ENCODE measurements at regions not wholly inside any gene's neighbourhood (a gene's known extent, or its start where the extent isn't known, plus 50 kb on each side); places are given as distances from the start of the nearest gene placed in this dataset.
A peak's percentile ranks its signal among the peaks of the same experiment; 100 is the strongest.
"Not testable (repeated sequence)": the region's sequence is repeated elsewhere in the genome, so short reads cannot be mapped to it uniquely, and the experiment has no call there.

- H3K4me1 Mint-ChIP-seq (ENCODE audit: low read depth, unreplicated experiment); BruUV-seq (replicated peaks); H3K36me3 ChIP-seq (ENCODE audit: control insufficient read depth, insufficient read depth, low read length); H3K9me3 Mint-ChIP-seq (ENCODE audit: unreplicated experiment); H3K27ac Mint-ChIP-seq (ENCODE audit: unreplicated experiment); CTCF ChIA-PET; DNase-seq; H3K4me3 Mint-ChIP-seq (ENCODE audit: unreplicated experiment); H3K4me1 ChIP-seq; H3K27me3 ChIP-seq (replicated peaks; ENCODE audit: control insufficient read depth, insufficient read depth, low read length); POLR2A ChIA-PET; intact Hi-C loops (cut with micrococcal nuclease; ENCODE audit: unreplicated experiment); H3K4me3 ChIP-seq (ENCODE audit: low read depth, low read length); H3K36me3 Mint-ChIP-seq (ENCODE audit: insufficient read depth, unreplicated experiment); H3K9me3 ChIP-seq: not testable (repeated sequence)
- peaks cover 11% of the 10 kb centered on the region for H3K27me3 Mint-ChIP-seq (ENCODE audit: insufficient read depth, unreplicated experiment)
Observed at GRCh38 chr13:52324831-52325230, 81.1 kb downstream of the THSD1 start.

GRCh38 chr13:52319876-52320275 is 86.1 kb downstream of the THSD1 start:
- Histone ChIP-seq H3K4me3 (ENCODE audit: low read depth, low read length) (no peak overlapping the region), H3K36me3 (ENCODE audit: control insufficient read depth, insufficient read depth, low read length) (no peaks in the 10 kb centered on the region), H3K4me1 (no peaks in the 10 kb centered on the region), H3K9me3 (no peaks in the 10 kb centered on the region), H3K27me3 (replicated peaks; ENCODE audit: control insufficient read depth, insufficient read depth, low read length) (no peaks in the 10 kb centered on the region)
- H3K4me1 Mint-ChIP-seq (ENCODE audit: low read depth, unreplicated experiment), result no peaks in the 10 kb centered on the region
- no peaks in the 10 kb centered on the region for H3K36me3 Mint-ChIP-seq (ENCODE audit: insufficient read depth, unreplicated experiment)
- peaks cover 17% of the 10 kb centered on the region for H3K27me3 Mint-ChIP-seq (ENCODE audit: insufficient read depth, unreplicated experiment)
- no peak overlapping the region for H3K27ac Mint-ChIP-seq (ENCODE audit: unreplicated experiment)
- H3K9me3 Mint-ChIP-seq (ENCODE audit: unreplicated experiment), result no peaks in the 10 kb centered on the region
- no peak overlapping the region for H3K4me3 Mint-ChIP-seq (ENCODE audit: unreplicated experiment)
- CTCF ChIA-PET, result no interaction called here
- BruUV-seq (replicated peaks), result no TSS peak
- no peak for TF ChIP-seq CTCF (IDR thresholded peaks at IDR 0.05; ENCODE audit: insufficient read depth in 1 of 2, low read depth in 1 of 2, low read length in 1 of 2, severe bottlenecking in 1 of 2, unreplicated experiment in 1 of 2)
- no peak for DNase-seq
- POLR2A ChIA-PET, result no interaction called here
- intact Hi-C loops (cut with micrococcal nuclease; ENCODE audit: unreplicated experiment), result no loop called here

GRCh38 chr13:52309833-52310232 is 96.1 kb downstream of the THSD1 start:
- H3K4me1 Mint-ChIP-seq (ENCODE audit: low read depth, unreplicated experiment); CTCF ChIA-PET; intact Hi-C loops (cut with micrococcal nuclease; ENCODE audit: unreplicated experiment); H3K27ac Mint-ChIP-seq (ENCODE audit: unreplicated experiment); H3K4me3 Mint-ChIP-seq (ENCODE audit: unreplicated experiment); POLR2A ChIA-PET; H3K4me1 ChIP-seq; H3K4me3 ChIP-seq (ENCODE audit: low read depth, low read length); BruUV-seq (replicated peaks); H3K27me3 Mint-ChIP-seq (ENCODE audit: insufficient read depth, unreplicated experiment); H3K36me3 ChIP-seq (ENCODE audit: control insufficient read depth, insufficient read depth, low read length); H3K36me3 Mint-ChIP-seq (ENCODE audit: insufficient read depth, unreplicated experiment); H3K9me3 ChIP-seq; H3K27me3 ChIP-seq (replicated peaks; ENCODE audit: control insufficient read depth, insufficient read depth, low read length): not testable (repeated sequence)
- DNase-seq, result peak in 1 of 2 experiments; percentile 10
- peaks cover 33% of the 10 kb centered on the region for H3K9me3 Mint-ChIP-seq (ENCODE audit: unreplicated experiment)

- H3K36me3 ChIP-seq (ENCODE audit: control insufficient read depth, insufficient read depth, low read length); H3K4me1 Mint-ChIP-seq (ENCODE audit: low read depth, unreplicated experiment); POLR2A ChIA-PET; CTCF ChIA-PET; DNase-seq; H3K36me3 Mint-ChIP-seq (ENCODE audit: insufficient read depth, unreplicated experiment); H3K27me3 ChIP-seq (replicated peaks; ENCODE audit: control insufficient read depth, insufficient read depth, low read length); H3K27me3 Mint-ChIP-seq (ENCODE audit: insufficient read depth, unreplicated experiment); H3K4me3 ChIP-seq (ENCODE audit: low read depth, low read length); H3K27ac Mint-ChIP-seq (ENCODE audit: unreplicated experiment); H3K4me3 Mint-ChIP-seq (ENCODE audit: unreplicated experiment); H3K4me1 ChIP-seq; H3K9me3 ChIP-seq; intact Hi-C loops (cut with micrococcal nuclease; ENCODE audit: unreplicated experiment); BruUV-seq (replicated peaks): not testable (repeated sequence)
- peaks cover 24% of the 10 kb centered on the region for H3K9me3 Mint-ChIP-seq (ENCODE audit: unreplicated experiment)
Observed at GRCh38 chr13:52306336-52306735, 99.6 kb downstream of the THSD1 start.

DNA sequence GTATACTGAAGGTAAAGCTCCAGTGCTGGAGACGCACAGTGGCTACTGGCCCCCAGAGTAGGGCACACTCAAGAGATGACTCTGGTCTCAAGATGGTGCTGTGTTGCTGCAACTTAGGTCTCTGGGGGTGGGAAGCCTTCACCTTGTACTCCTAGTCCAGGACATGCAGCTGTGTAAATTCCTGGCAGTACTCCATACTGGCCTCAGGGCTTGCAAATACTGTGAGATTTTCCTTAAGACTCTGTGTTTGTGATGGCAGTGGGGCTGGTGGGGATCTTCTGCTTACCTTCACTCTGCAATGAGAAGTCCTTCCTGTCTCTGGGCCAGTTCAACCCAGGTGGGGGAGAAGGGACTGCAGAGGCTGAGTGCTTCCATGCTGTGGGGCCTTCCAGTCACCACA is 102.9 kb downstream of the THSD1 start:
- H3K4me3 Mint-ChIP-seq (ENCODE audit: unreplicated experiment); intact Hi-C loops (cut with micrococcal nuclease; ENCODE audit: unreplicated experiment); H3K4me1 Mint-ChIP-seq (ENCODE audit: low read depth, unreplicated experiment); H3K9me3 ChIP-seq; POLR2A ChIA-PET; H3K4me1 ChIP-seq; DNase-seq; CTCF ChIA-PET; H3K36me3 Mint-ChIP-seq (ENCODE audit: insufficient read depth, unreplicated experiment); H3K27ac Mint-ChIP-seq (ENCODE audit: unreplicated experiment); H3K27me3 Mint-ChIP-seq (ENCODE audit: insufficient read depth, unreplicated experiment); H3K36me3 ChIP-seq (ENCODE audit: control insufficient read depth, insufficient read depth, low read length); H3K9me3 Mint-ChIP-seq (ENCODE audit: unreplicated experiment); H3K4me3 ChIP-seq (ENCODE audit: low read depth, low read length); BruUV-seq (replicated peaks); H3K27me3 ChIP-seq (replicated peaks; ENCODE audit: control insufficient read depth, insufficient read depth, low read length): not testable (repeated sequence)

DNA sequence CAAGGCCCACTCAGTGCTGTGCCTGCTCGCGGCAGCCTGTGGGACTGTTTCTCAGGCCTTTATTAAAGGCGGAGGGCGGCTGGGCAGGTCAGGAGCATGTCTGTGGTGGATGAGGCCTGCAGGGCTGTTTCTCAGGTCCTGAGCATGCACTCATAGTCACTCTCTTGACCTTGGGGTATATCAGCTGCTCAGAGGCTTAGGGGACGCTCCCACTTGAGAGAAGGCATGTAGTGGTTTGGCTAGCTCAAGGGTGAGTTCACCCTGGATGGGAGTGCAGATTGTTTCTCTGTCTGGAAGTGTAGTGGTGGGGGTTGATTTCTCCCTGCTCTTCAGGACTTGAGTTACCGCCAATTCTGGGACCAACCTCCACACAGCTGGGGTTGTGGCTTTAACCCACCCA is 103.3 kb downstream of the THSD1 start:
- H3K9me3 Mint-ChIP-seq (ENCODE audit: unreplicated experiment); H3K36me3 Mint-ChIP-seq (ENCODE audit: insufficient read depth, unreplicated experiment); H3K27ac Mint-ChIP-seq (ENCODE audit: unreplicated experiment); H3K36me3 ChIP-seq (ENCODE audit: control insufficient read depth, insufficient read depth, low read length); H3K4me1 Mint-ChIP-seq (ENCODE audit: low read depth, unreplicated experiment); H3K27me3 ChIP-seq (replicated peaks; ENCODE audit: control insufficient read depth, insufficient read depth, low read length); H3K4me1 ChIP-seq; H3K9me3 ChIP-seq; DNase-seq; intact Hi-C loops (cut with micrococcal nuclease; ENCODE audit: unreplicated experiment); BruUV-seq (replicated peaks); CTCF ChIA-PET; POLR2A ChIA-PET; H3K27me3 Mint-ChIP-seq (ENCODE audit: insufficient read depth, unreplicated experiment); H3K4me3 Mint-ChIP-seq (ENCODE audit: unreplicated experiment); H3K4me3 ChIP-seq (ENCODE audit: low read depth, low read length): not testable (repeated sequence)

DNA sequence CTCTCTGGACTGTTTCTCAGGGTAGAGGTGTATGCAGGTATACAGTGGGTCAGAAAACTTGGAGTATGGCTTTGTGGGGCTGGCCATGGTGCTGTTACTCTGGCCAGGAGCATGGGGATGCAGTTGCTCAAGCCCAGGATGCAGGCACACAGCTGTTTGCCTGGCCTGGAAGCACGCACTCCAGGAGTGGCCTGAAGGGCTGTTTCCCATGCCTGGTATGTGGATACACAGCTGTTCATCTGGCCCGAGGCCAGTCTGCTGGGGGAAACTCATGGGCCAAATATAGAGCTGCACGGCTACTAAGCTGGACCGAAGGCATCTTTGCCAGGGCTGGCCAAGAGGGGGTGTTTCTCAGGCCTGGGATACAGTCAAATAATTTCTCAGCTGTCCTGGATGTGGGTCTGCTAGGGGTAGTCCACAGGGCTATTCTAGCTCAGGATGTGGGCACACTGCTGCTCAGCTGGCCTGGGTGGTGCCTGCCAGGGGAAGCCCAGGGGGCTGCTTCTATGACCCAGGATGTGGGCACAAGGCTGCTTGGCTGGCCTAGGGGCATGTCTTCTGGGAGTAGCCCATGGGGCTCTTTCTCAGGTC is 104.1 kb downstream of the THSD1 start:
- CTCF ChIA-PET; POLR2A ChIA-PET; BruUV-seq (replicated peaks); H3K36me3 Mint-ChIP-seq (ENCODE audit: insufficient read depth, unreplicated experiment); H3K36me3 ChIP-seq (ENCODE audit: control insufficient read depth, insufficient read depth, low read length); H3K9me3 Mint-ChIP-seq (ENCODE audit: unreplicated experiment); intact Hi-C loops (cut with micrococcal nuclease; ENCODE audit: unreplicated experiment); H3K27me3 Mint-ChIP-seq (ENCODE audit: insufficient read depth, unreplicated experiment); DNase-seq; H3K4me3 Mint-ChIP-seq (ENCODE audit: unreplicated experiment); H3K9me3 ChIP-seq; H3K27ac Mint-ChIP-seq (ENCODE audit: unreplicated experiment); H3K4me3 ChIP-seq (ENCODE audit: low read depth, low read length); H3K4me1 ChIP-seq; H3K4me1 Mint-ChIP-seq (ENCODE audit: low read depth, unreplicated experiment); H3K27me3 ChIP-seq (replicated peaks; ENCODE audit: control insufficient read depth, insufficient read depth, low read length): not testable (repeated sequence)

Data from Caco-2 (cell line).